MM.1S (cell line): ENCODE measurements at regions not wholly inside any gene's neighbourhood (a gene's known extent, or its start where the extent isn't known, plus 50 kb on each side); places are given as distances from the start of the nearest gene placed in this dataset.

Experiments
- DNase-seq: peaks from one replicate; pipeline ENCODE4 v3.0.0-alpha.2; 2015
- H2AFZ ChIP-seq: fragments of 300-600 bp; sonication (generic); 2 replicates; pipeline ENCODE4 v1.6.0; 2016; ENCODE audit warnings: antibody characterized with exemption, low read length
- H3F3A ChIP-seq: fragments of 300-600 bp; sonication (generic); 2 replicates; pipeline ENCODE4 v1.6.1; 2016; ENCODE audit warnings: mild to moderate bottlenecking, antibody characterized with exemption, low read length, moderate library complexity, mixed read lengths; ENCODE audit not compliant: insufficient read depth
- H3K27ac ChIP-seq: fragments of 300-600 bp; sonication (generic); 2 replicates; pipeline ENCODE4 v1.5.1; 2016; ENCODE audit warnings: mild to moderate bottlenecking, low read length
- H3K27me3 ChIP-seq: fragments of 300-600 bp; sonication (generic); replicated peaks from 2 replicates; pipeline ENCODE4 v1.6.0; 2016; ENCODE audit warnings: low read length; ENCODE audit not compliant: insufficient read depth
- H3K36me3 ChIP-seq: fragments of 300-600 bp; sonication (generic); replicated peaks from 2 replicates; pipeline ENCODE4 v1.6.1; 2016; ENCODE audit warnings: mild to moderate bottlenecking, low read length, mixed read lengths; ENCODE audit not compliant: insufficient read depth
- H3K4me1 ChIP-seq: fragments of 300-600 bp; sonication (generic); 2 replicates; pipeline ENCODE4 v1.6.1; 2016; ENCODE audit warnings: low read length, mixed read lengths
- H3K4me2 ChIP-seq: fragments of 300-600 bp; sonication (generic); 2 replicates; pipeline ENCODE4 v1.6.0; 2016; ENCODE audit warnings: low read depth, low read length
- H3K4me3 ChIP-seq: fragments of 300-600 bp; sonication (generic); 2 replicates; pipeline ENCODE4 v1.5.1; 2016; ENCODE audit warnings: low read length, mixed read lengths
- H3K79me2 ChIP-seq: fragments of 300-600 bp; sonication (generic); 2 replicates; pipeline ENCODE4 v1.6.1; 2016; ENCODE audit warnings: mixed run types, low read length, mixed read lengths
- H3K9ac ChIP-seq: fragments of 300-600 bp; sonication (generic); 2 replicates; pipeline ENCODE4 v1.6.1; 2016; ENCODE audit warnings: low read length, mixed read lengths
- H3K9me2 ChIP-seq: fragments of 300-600 bp; sonication (generic); replicated peaks from 2 replicates; pipeline ENCODE4 v1.6.1; 2016; ENCODE audit warnings: mild to moderate bottlenecking, low read length, mixed read lengths; ENCODE audit not compliant: insufficient read depth
- H3K9me3 ChIP-seq: fragments of 300-600 bp; sonication (generic); replicated peaks from 2 replicates; pipeline ENCODE4 v1.6.1; 2016; ENCODE audit warnings: mild to moderate bottlenecking, low read length, mixed read lengths; ENCODE audit not compliant: insufficient read depth
- H4K20me1 ChIP-seq: fragments of 300-600 bp; sonication (generic); 2 replicates; pipeline ENCODE4 v1.6.1; 2016; ENCODE audit warnings: mild to moderate bottlenecking, low read length, moderate library complexity, mixed read lengths; ENCODE audit not compliant: insufficient read depth
- CTCF ChIP-seq: fragments of 300-600 bp; sonication (generic); IDR thresholded peaks from 2 replicates; pipeline ENCODE4 v1.5.1; 2016; ENCODE audit warnings: antibody characterized with exemption, low read length, mixed read lengths
- EZH2 ChIP-seq: fragments of 300-600 bp; sonication (generic); optimal IDR thresholded peaks from 2 replicates; pipeline ENCODE3; 2017; ENCODE audit warnings: low read depth, mild to moderate bottlenecking, antibody characterized with exemption, low read length, mixed read lengths
- EZH2phosphoT487 ChIP-seq: fragments of 300-600 bp; sonication (generic); IDR thresholded peaks from 2 replicates; pipeline ENCODE4 v1.6.1; 2018; ENCODE audit warnings: antibody characterized with exemption, low read length

GRCh38 chr1:90435351-90435750 is 281.8 kb downstream of the BARHL2 start:
- no peak for DNase-seq
- Histone ChIP-seq H3K27me3 (no peaks in the 10 kb centered on the region), H3K27ac (no peak overlapping the region), H3K9me2 (no peaks in the 10 kb centered on the region), H3K9ac (no peak overlapping the region), H3F3A (no peaks in the 10 kb centered on the region), H3K4me3 (no peak overlapping the region), H3K36me3 (no peaks in the 10 kb centered on the region), H2AFZ (no peak overlapping the region), H3K4me2 (no peak overlapping the region), H3K4me1 (no peaks in the 10 kb centered on the region), H3K9me3 (no peaks in the 10 kb centered on the region), H3K79me2 (no peaks in the 10 kb centered on the region), H4K20me1 (no peaks in the 10 kb centered on the region)
- no peak for TF ChIP-seq CTCF
- TF ChIP-seq EZH2, result no peak
- TF ChIP-seq EZH2phosphoT487, result no peak

GRCh38 chr1:90434460-90434859 is 282.6 kb downstream of the BARHL2 start:
- no peaks in the 10 kb centered on the region for H3K9me3 ChIP-seq
- no peak overlapping the region for H3K9ac ChIP-seq
- no peaks in the 10 kb centered on the region for H3K79me2 ChIP-seq
- no peak overlapping the region for H2AFZ ChIP-seq
- no peak for TF ChIP-seq EZH2
- TF ChIP-seq EZH2phosphoT487, result no peak
- TF ChIP-seq CTCF, result no peak
- DNase-seq, result no peak
- H3K4me3 ChIP-seq, result no peak overlapping the region
- no peak overlapping the region for H3K4me2 ChIP-seq
- H3F3A ChIP-seq, result no peaks in the 10 kb centered on the region
- no peaks in the 10 kb centered on the region for H3K9me2 ChIP-seq
- no peaks in the 10 kb centered on the region for H3K27me3 ChIP-seq
- no peaks in the 10 kb centered on the region for H3K36me3 ChIP-seq
- no peaks in the 10 kb centered on the region for H4K20me1 ChIP-seq
- no peaks in the 10 kb centered on the region for H3K4me1 ChIP-seq
- no peak overlapping the region for H3K27ac ChIP-seq

- H4K20me1 ChIP-seq, result no peaks in the 10 kb centered on the region
- H3K4me2 ChIP-seq, result no peak overlapping the region
- H3K27me3 ChIP-seq, result no peaks in the 10 kb centered on the region
- DNase-seq, result no peak
- no peak for TF ChIP-seq EZH2
- TF ChIP-seq CTCF, result no peak
- no peak for TF ChIP-seq EZH2phosphoT487
- H3K9ac ChIP-seq, result no peak overlapping the region
- H2AFZ ChIP-seq, result no peak overlapping the region
- no peaks in the 10 kb centered on the region for H3K36me3 ChIP-seq
- no peaks in the 10 kb centered on the region for H3K4me1 ChIP-seq
- no peaks in the 10 kb centered on the region for H3K9me3 ChIP-seq
- no peaks in the 10 kb centered on the region for H3K79me2 ChIP-seq
- no peak overlapping the region for H3K27ac ChIP-seq
- H3F3A ChIP-seq, result no peaks in the 10 kb centered on the region
- no peaks in the 10 kb centered on the region for H3K9me2 ChIP-seq
- H3K4me3 ChIP-seq, result no peak overlapping the region
Observed at GRCh38 chr1:90417126-90417525, 300.0 kb downstream of the BARHL2 start.
